C4-2B (cell line): ENCODE measurements at regions not wholly inside any gene's neighbourhood (a gene's known extent, or its start where the extent isn't known, plus 50 kb on each side); places are given as distances from the start of the nearest gene placed in this dataset.

Source experiments
- H3K27ac ChIP-seq: fragments of 450-650 bp; 2 replicates; pipeline ENCODE4 v1.5.1; 2017
- CTCF ChIP-seq: fragments of 450-650 bp; conservative IDR thresholded peaks from 2 replicates; pipeline ENCODE4 v1.5.1; 2017; ENCODE audit warnings: mild to moderate bottlenecking
- ZFX ChIP-seq: fragments of 450-650 bp; IDR thresholded peaks from 2 replicates; pipeline ENCODE4 v1.6.1; 2017

GRCh38 chr6:135638108-135638507, 140.6 kb upstream of the AHI1 start:
- TF ChIP-seq CTCF (no peak), ZFX (no peak)

DNA sequence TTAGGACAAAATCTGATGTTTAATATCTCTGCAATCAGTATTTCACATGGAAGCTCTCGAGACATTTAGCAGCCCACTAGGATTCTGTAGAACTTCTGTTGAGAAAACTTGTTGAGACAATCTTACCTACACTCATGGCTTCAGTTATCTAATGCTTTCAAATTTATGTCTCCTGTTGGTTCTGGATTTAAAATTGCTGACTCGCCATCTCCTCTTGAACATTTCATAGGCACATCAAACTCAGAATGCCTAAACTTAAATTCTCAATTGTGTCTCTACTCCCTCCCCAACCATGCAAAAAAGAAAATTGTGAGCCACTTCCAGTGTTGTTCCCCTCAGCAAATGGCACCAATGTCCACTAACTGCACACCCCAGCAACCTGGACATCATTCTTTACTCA, 142.5 kb upstream of the AHI1 start:
- H3K27ac ChIP-seq, result no peak overlapping the region
- TF ChIP-seq ZFX (no peak), CTCF (no peak)

More at GRCh38 chr6:135638108-135638507, 140.6 kb upstream of the AHI1 start:
- H3K27ac ChIP-seq, result no peak overlapping the region

GRCh38 chr6:135640449-135641111, 143.0 kb upstream of the AHI1 start:
- no peak overlapping the region for H3K27ac ChIP-seq
- no peak for TF ChIP-seq ZFX
- TF ChIP-seq CTCF, result no peak

DNA sequence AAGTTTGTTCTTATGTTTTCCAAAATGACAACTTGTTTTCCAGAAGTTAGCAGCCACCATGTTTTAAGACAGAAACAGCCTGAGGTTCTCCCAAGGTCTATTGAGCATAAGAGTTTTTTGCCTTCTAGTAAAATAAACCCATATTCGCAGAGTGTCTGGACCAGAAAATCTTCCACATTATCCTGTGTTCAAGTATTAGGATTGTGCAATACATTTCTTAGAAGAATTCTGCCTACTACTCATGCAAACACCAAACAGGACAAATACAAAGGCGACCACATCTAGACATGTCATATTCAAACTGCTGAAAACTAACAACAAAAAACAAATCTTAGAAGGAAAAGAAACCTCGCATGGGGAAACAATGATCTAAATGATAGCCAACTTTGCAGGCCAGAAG, 145.4 kb upstream of the AHI1 start:
- no peak overlapping the region for H3K27ac ChIP-seq
- TF ChIP-seq CTCF, result no peak
- no peak for TF ChIP-seq ZFX

DNA sequence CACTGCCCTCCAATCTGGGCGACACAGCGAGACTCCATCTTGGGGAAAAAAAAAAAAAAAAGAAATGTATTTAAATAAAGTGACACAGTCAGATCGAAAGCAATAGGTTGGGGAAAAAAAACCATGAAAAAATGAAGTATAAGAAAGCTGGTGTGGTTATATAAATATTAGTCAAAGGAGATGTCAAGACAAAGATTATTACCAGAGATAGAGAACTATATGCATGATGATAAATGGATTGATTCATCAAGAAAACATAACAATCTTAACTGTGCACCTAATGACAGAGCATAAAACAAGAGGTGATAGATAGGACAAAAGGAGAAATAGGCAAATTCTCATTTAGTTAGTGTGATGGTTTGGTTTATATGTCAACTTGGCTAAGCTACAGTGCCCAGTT, 146.9 kb upstream of the AHI1 start:
- H3K27ac ChIP-seq, result no peak overlapping the region
- TF ChIP-seq ZFX, result no peak
- TF ChIP-seq CTCF, result no peak

DNA sequence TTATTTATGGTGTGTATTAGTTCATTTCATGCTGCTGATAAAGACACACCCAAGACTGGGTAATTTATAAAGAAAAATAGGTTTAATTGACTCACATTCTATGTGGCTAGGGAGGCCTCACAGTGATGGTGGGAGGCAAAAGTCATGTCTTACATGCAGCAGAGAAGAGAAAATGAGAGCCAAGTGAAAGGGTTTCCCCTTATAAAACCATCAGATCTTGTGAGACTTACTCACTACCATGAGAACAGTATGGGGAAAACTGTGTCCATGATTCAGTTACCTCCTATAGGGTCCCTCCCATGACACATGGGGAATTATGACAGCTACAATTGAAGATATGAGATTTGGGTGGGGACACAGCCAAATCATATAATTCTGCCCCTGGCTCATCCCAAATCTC, 150.0 kb upstream of the AHI1 start:
- H3K27ac ChIP-seq, result no peak overlapping the region
- TF ChIP-seq CTCF (no peak), ZFX (no peak)

DNA sequence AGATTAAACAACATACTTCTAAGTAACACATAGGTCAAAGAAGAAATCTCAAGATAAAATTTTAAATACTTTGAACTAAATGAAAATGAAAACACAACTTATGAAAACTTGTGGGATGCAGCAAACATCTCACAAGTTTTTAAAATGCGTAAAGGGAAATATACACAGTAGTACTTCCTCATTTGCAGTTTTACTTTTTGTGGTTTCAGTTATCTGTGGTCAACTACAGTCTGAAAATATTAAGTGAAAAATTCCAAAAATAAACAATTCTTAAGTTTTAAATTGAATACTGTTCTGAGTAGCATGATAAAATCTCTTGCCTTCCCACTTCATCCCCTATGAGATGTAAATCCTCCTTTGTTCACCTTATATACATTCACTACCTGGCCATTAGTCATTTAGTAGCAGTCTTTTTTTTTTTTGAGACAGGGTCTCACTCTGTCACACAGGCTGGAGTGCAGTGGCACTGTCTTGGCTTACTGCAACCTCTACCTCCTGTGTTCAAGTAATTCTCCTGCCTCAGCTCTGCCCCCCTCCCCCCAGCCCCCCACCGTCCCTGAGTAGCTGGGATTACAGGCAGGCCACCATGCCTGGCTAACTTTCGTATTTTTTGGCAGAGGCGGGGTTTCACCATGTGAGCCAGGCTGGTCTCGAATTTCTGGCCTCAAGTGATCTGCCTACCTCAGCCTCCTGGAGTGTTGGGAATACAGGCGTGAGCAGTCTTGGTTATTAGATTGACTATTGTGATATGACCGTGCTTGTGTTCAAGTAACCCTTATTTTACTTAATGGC, 154.6 kb upstream of the AHI1 start:
- TF ChIP-seq CTCF (no peak), ZFX (no peak)
- no peak overlapping the region for H3K27ac ChIP-seq
